HEK293T (cell line): ENCODE measurements at regions not wholly inside any gene's neighbourhood (a gene's known extent, or its start where the extent isn't known, plus 50 kb on each side); places are given as distances from the start of the nearest gene placed in this dataset.

ENCODE experiments used
- ARNT ChIP-seq: fragments of 450-650 bp; IDR thresholded peaks from 2 replicates; pipeline ENCODE4 v1.6.1; 2017; ENCODE audit warnings: mild to moderate bottlenecking
- BHLHE40 ChIP-seq: fragments of 450-650 bp; IDR thresholded peaks from 2 replicates; pipeline ENCODE4 v1.6.1; 2016; ENCODE audit warnings: mild to moderate bottlenecking, moderate library complexity, borderline replicate concordance
- CTBP1 ChIP-seq: fragments of 450-650 bp; IDR thresholded peaks from 2 replicates; pipeline ENCODE4 v1.6.1; 2016; ENCODE audit warnings: borderline replicate concordance
- ELF4 ChIP-seq: fragments of 450-650 bp; IDR thresholded peaks from 2 replicates; pipeline ENCODE4 v1.6.1; 2017; ENCODE audit warnings: antibody characterized with exemption
- FOXM1 ChIP-seq: fragments of 450-650 bp; IDR thresholded peaks from 2 replicates; pipeline ENCODE4 v1.6.1; 2017; ENCODE audit warnings: mild to moderate bottlenecking, borderline replicate concordance
- HDGF ChIP-seq: fragments of 450-650 bp; IDR thresholded peaks from 2 replicates; pipeline ENCODE4 v1.6.1; 2017; ENCODE audit warnings: antibody characterized with exemption, borderline replicate concordance
- L3MBTL2 ChIP-seq: fragments of 450-650 bp; conservative IDR thresholded peaks from 2 replicates; pipeline ENCODE4 v1.6.1; 2016; ENCODE audit warnings: mild to moderate bottlenecking
- SP1 ChIP-seq: fragments of 450-650 bp; IDR thresholded peaks from 2 replicates; pipeline ENCODE4 v1.6.1; 2017
- SUZ12 ChIP-seq: fragments of 450-650 bp; IDR thresholded peaks from 2 replicates; pipeline ENCODE4 v1.6.1; 2016; ENCODE audit warnings: mild to moderate bottlenecking
- TARDBP ChIP-seq: fragments of 450-650 bp; IDR thresholded peaks from 2 replicates; pipeline ENCODE4 v1.6.1; 2016
- ZNF384 ChIP-seq: fragments of 450-650 bp; IDR thresholded peaks from 2 replicates; pipeline ENCODE4 v1.6.1; 2016
- TF ChIP-seq, protein P1 (sequence below): fragments of 450-650 bp; IDR thresholded peaks from 2 replicates; pipeline ENCODE4 v1.6.1; 2016

DNA sequence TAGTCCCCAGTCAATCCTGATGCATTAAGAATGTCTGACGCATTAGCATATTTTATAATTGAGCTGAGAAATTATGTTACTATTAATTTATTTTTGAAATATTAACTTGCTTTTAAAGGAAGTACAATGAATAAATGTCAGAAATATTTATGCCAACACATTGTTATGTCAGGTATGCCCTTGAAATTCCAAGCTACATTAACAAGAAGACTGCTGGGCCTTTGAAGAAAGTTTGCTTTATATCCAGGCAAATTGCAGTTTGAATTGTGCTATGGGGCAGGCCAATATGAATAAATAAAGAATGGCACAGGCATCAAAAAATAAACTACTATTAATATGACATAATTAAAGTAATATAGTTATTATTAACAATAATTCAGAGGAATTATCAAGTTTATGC, 1391.3 kb downstream of the PLA2G4A start:
- TF ChIP-seq HDGF: no peak
- TF ChIP-seq TARDBP: no peak
- no peak for TF ChIP-seq BHLHE40
- TF ChIP-seq, protein P1, sequence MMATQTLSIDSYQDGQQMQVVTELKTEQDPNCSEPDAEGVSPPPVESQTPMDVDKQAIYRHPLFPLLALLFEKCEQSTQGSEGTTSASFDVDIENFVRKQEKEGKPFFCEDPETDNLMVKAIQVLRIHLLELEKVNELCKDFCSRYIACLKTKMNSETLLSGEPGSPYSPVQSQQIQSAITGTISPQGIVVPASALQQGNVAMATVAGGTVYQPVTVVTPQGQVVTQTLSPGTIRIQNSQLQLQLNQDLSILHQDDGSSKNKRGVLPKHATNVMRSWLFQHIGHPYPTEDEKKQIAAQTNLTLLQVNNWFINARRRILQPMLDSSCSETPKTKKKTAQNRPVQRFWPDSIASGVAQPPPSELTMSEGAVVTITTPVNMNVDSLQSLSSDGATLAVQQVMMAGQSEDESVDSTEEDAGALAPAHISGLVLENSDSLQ: no peak
- TF ChIP-seq ZNF384: no peak
- no peak for TF ChIP-seq ELF4
- no peak for TF ChIP-seq SUZ12
- TF ChIP-seq ARNT: no peak
- TF ChIP-seq SP1: no peak
- TF ChIP-seq L3MBTL2: no peak
- no peak for TF ChIP-seq FOXM1
- no peak for TF ChIP-seq CTBP1
